Raji (cell line): ENCODE measurements at regions not wholly inside any gene's neighbourhood (a gene's known extent, or its start where the extent isn't known, plus 50 kb on each side); places are given as distances from the start of the nearest gene placed in this dataset.

Experiments
- POLR2A ChIP-seq: IDR thresholded peaks from 2 replicates; pipeline ENCODE4 v1.6.1; 2011; ENCODE audit warnings: low read depth, low read length, control low read depth; ENCODE audit not compliant: insufficient read depth

GRCh38 chr1:189311915-189312314, 1165.7 kb downstream of the BRINP3 start:
- no peak for TF ChIP-seq POLR2A

- TF ChIP-seq POLR2A: no peak
These were observed 1165.2 kb downstream of the BRINP3 start for GRCh38 chr1:189312499-189312898.

- no peak for TF ChIP-seq POLR2A
These were observed 1164.2 kb downstream of the BRINP3 start for GRCh38 chr1:189313488-189313887.

- TF ChIP-seq POLR2A: no peak
These were observed 1162.4 kb downstream of the BRINP3 start for GRCh38 chr1:189315035-189315901.

GRCh38 chr1:189323091-189323490, 1154.6 kb downstream of the BRINP3 start:
- no peak for TF ChIP-seq POLR2A

GRCh38 chr1:189336115-189337100, 1141.3 kb downstream of the BRINP3 start:
- no peak for TF ChIP-seq POLR2A

GRCh38 chr1:189349607-189350006, 1128.1 kb downstream of the BRINP3 start:
- TF ChIP-seq POLR2A: no peak

- no peak for TF ChIP-seq POLR2A
These were observed 1126.6 kb downstream of the BRINP3 start for GRCh38 chr1:189350983-189351616.

GRCh38 chr1:189351960-189352359, 1125.7 kb downstream of the BRINP3 start:
- no peak for TF ChIP-seq POLR2A

GRCh38 chr1:189356206-189356605, 1121.5 kb downstream of the BRINP3 start:
- no peak for TF ChIP-seq POLR2A

- TF ChIP-seq POLR2A: no peak
These were observed 1120.3 kb downstream of the BRINP3 start for GRCh38 chr1:189357317-189357716.

GRCh38 chr1:189369612-189370011, 1108.1 kb downstream of the BRINP3 start:
- no peak for TF ChIP-seq POLR2A

- no peak for TF ChIP-seq POLR2A
These were observed 1102.8 kb downstream of the BRINP3 start for GRCh38 chr1:189374816-189375215.

GRCh38 chr1:189405419-189405818, 1072.2 kb downstream of the BRINP3 start:
- no peak for TF ChIP-seq POLR2A

GRCh38 chr1:189409774-189410173, 1067.9 kb downstream of the BRINP3 start:
- no peak for TF ChIP-seq POLR2A

GRCh38 chr1:189424746-189425331, 1052.8 kb downstream of the BRINP3 start:
- no peak for TF ChIP-seq POLR2A

GRCh38 chr1:189429610-189430009, 1048.1 kb downstream of the BRINP3 start:
- TF ChIP-seq POLR2A: no peak
